ENCODE measurements at regions not wholly inside any gene's neighbourhood (a gene's known extent, or its start where the extent isn't known, plus 50 kb on each side); places are given as distances from the start of the nearest gene placed in this dataset.

GRCh38 chr21:43333298-43334062, 93.5 kb downstream of the SIK1 start:
- TF ChIP-seq CTCF (IDR thresholded peaks at IDR 0.05; ENCODE audit: control extremely low read depth in 1 of 3, insufficient read depth in 1 of 3, low read depth in 1 of 3, low read length in 3 of 3) (no peak), POLR2A (IDR thresholded peaks at IDR 0.05; ENCODE audit: control extremely low read depth in 1 of 2, low read depth in 2 of 2, low read length in 2 of 2) (no peak), NRF1 (IDR thresholded peaks at IDR 0.05; ENCODE audit: low read depth, low read length) (no peak), CBX5 (IDR thresholded peaks at IDR 0.05; ENCODE audit: low read depth, low read length) (no peak), POLR2AphosphoS5 (IDR thresholded peaks at IDR 0.05; ENCODE audit: low read depth, low read length) (no peak), KDM5A (IDR thresholded peaks at IDR 0.05; ENCODE audit: low read length) (no peak), KDM1A (IDR thresholded peaks at IDR 0.05; ENCODE audit: borderline replicate concordance, low read length) (no peak), RAD21 (IDR thresholded peaks at IDR 0.05 in 1 of 2, conservative IDR thresholded peaks at IDR 0.05 in 1 of 2; ENCODE audit: low read depth in 2 of 2, low read length in 2 of 2) (no peak), RFX5 (IDR thresholded peaks at IDR 0.05; ENCODE audit: borderline replicate concordance, low read depth, low read length) (no peak), SUZ12 (IDR thresholded peaks at IDR 0.05; ENCODE audit: low read length) (no peak), YY1 (IDR thresholded peaks at IDR 0.05; ENCODE audit: low read depth, low read length) (no peak)

Measured in H1 (cell line).